ENCODE measurements at regions not wholly inside any gene's neighbourhood (a gene's known extent, or its start where the extent isn't known, plus 50 kb on each side); places are given as distances from the start of the nearest gene placed in this dataset.
A peak's percentile ranks its signal among the peaks of the same experiment; 100 is the strongest.

DNA sequence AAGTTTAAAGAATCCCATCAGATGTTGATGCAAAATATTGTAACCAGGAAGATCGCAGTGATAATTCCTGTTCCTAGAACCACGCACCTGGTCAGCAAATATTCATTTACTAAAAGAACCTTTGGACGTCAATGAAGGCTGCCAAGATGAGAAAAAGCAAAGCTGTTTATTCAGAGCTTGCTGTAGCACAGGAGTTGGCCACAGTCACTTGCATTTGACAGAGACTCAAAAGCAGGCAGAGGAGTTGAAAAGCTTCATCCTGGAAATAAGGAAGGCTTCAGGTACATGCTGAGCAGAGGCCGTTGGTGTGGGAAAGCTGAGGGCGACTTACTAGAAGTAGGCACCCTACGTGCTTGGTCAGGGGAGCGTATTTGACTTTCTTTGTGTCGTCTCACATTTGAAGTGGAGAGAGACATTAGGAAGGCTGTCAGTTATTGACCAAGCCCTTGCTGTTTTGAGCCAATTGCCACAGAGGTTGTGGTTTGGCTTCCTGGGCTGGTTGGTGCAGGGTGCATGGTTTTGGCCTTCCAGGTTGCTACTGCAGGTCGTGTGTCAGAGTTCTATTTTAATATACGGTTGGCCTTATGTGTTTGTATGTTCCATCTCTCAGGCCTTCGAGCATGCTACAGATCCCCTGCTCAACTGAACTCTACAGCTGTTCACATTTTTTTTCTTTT, 289.6 kb downstream of the METTL4 start:
- no peak for DNase-seq

DNA sequence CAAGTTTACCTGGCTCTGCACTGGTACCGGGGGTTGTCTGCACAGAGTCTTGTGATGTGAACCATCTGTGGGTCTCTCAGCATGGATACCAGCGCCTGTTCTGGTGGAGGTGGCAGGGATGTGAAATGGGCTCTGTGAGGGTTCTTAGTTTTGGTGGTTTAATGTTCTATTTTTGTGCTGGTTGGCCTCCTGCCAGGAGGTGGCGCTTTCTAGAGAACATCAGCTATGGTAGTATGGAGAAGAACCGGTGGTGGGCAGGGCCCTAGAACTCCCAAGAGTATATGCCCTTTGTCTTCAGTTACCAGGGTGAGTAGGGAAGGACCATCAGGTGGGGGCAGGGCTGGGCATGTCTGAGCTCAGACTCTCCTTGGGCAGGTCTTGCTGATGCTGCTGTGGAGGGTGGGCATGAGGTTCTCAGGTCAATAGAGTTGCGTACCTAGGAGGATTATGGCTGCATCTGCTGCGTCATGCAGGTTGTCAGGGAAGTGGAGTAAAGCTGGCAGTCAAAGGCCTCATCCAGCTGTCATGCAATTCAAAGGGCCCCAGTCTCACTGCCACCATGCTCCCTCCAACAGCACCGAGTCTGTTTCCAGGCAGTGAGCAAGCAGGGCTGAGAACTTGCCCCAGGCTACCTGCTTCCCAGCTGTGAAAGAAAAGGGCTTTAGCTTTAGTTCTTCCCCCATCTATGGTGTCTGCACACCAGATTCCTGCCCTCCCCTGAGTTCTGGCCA, 278.0 kb downstream of the METTL4 start:
- no peak for DNase-seq

- DNase-seq = no peak
These were observed 270.0 kb downstream of the METTL4 start for GRCh38 chr18:2301316-2301715.

DNA sequence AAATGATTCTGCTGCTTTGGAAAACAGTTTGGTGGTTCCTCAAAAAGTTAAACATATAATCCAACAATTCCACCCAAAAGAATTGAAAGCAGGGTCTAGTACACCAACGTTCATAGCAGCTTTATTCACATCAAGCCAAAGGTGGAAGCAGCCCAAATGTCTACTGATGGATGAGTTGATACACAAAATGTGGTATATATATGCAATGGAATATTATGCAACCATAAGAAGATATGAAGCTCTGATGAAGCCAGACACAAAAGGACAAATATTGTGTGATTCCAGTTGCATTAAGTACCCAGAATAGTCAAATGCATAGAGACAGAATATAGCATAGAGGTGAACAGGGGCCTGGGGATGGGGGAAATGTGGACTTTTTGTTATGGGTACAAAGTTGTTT, 269.3 kb downstream of the METTL4 start:
- no peak for DNase-seq

DNA sequence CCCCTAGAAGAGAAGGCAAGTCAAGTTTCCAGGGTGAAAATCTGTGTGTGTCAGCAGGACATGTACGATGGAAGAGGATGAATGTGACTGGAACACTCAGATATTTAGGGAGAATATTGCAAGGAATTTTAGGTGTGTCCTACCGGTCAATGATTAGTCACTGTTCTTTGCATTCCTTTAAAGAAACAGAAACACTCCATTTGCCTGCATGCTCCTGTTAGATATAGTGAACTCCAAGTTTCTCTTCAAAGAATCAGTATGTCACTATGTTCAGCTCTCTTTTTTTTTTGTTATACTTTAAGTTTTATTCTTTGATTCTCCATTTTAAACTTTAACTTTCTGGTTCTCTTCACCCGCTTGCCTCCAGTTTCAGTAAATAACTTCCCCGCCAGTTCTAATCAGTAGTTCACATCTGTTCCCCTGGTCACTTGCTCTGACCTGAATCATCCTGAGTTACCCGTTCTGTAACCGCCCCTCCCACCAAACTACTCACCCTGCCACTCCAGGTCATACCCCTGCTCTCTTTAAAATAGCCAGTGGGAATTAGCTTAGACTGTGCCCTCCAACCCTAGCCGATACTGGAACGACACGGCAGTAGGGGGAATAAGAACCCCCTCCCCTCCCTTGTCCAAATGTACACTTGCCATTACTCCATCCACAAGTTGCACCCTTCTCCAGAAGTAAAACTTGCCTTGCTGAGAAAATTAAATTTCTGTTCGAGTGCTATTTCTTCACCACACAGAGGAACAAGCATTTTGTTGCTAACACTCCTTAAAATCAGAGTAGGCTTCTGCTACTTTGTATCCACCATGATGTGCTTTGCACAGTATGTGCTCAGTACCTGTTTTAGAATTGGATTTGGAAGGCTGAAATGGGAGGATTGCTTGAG, 268.4 kb downstream of the METTL4 start:
- peak; percentile 78 for DNase-seq

DNA sequence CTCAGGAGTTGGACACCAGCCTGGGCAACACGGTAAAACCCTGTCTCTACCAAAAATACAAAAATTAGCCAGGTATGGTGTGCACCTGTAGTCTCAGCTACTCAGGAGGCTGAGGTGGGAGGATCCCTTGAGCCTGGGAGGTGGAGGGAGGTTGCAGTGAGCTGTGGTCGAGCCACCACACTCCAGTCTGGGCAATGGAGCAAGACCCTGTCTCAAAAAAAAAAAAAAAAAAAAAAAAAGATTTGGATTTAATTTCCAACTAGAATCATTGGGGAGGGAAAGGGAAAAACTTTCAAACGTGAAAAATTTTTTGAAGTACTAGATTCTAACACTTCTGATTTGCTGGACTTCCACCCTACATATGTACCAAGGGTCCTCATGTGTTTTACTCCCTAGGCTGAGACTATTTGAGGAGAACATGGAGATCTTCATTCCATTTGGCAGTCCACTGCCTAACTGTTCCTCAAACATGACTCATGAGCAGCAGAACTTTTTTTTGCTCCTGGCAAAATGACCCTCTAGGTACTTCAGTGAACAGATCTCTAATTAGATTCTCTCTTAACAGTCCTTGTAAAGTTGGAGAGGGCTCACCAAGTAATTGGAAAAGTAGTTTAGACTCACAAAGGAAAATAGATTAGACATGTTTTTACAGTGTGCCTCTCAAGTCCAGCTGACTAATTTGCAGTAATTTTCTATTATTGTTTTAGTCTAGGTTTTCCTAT, 267.6 kb downstream of the METTL4 start:
- DNase-seq = peak; percentile 56

- peak; percentile 82 for DNase-seq
These were observed 266.7 kb downstream of the METTL4 start for GRCh38 chr18:2304378-2305175.

DNA sequence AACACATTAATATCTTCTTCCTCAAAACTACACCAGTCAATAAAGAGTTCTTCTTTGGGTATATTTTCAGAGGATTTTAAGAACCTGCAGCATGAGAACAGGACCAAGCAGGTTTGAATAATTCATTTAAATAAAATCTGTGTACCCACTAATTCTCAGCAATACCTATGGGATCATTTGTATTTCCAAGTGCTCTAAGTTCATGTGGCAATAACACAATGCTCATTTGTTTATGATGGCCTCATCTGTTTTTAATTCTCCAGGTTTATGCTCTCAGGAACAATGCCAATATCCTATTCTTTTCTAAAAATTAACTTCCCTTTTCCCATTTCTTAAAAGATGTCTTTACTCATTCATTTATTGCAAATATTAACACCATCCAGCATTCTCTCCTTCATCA, 264.7 kb downstream of the METTL4 start:
- DNase-seq = no peak

- DNase-seq = no peak
These were observed 260.4 kb downstream of the METTL4 start for GRCh38 chr18:2310886-2311285.

GRCh38 chr18:2312440-2312839, 258.9 kb downstream of the METTL4 start:
- DNase-seq = no peak

- no peak for DNase-seq
These were observed 258.0 kb downstream of the METTL4 start for GRCh38 chr18:2313332-2313731.

DNA sequence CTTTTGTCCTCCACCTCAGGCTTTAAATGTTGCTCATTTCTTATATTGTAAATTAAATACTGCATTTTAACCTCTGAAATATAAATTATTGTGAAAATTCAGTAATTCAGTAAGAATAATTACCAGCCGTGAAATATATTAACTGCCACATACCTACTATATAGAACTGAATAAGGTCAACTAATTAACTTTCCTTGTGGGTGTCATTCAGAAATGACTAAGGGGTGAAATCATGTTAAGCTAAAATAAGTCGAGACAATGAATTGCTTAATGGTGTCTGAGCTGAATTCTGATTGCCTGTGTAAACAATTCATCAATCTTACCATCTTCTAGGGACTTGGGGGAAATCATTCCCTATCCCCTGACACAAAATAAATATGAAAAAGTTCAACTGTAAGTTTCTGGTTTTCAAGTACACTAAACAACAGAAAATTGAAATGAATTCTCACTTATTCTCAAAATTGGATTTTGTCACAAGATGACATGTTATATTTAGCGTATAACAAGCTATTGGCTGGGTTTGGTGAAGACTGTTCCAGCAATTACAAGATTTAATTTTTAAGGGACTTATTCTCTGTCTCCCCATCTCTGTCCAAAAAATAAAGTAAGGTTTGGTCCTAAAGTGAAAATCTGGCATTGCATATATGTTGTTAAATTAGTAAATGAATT, 255.1 kb downstream of the METTL4 start:
- DNase-seq = no peak

GRCh38 chr18:2316751-2317696, 254.3 kb downstream of the METTL4 start:
- no peak for DNase-seq

DNA sequence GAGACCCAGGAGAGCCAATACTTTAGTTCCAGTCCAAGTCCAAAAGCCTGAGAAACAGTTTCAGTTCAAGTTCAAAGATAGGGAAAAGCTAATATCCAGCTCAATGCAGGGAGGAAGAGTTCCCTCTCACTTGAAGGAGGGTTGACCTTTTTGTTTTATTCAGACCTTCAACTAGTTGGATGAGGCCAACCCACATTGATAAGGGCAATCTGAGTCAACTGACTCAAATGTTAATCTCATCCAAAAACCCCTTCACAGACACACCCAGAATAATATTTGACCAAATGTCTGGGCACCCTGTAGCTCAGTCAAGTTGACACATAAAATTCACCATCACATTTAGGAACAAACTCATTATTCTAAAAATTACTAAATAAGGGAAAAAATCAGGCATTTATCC, 246.8 kb downstream of the METTL4 start:
- DNase-seq = peak; percentile 15

- peak; percentile 92 for DNase-seq
These were observed 245.9 kb downstream of the METTL4 start for GRCh38 chr18:2325308-2325849.

DNA sequence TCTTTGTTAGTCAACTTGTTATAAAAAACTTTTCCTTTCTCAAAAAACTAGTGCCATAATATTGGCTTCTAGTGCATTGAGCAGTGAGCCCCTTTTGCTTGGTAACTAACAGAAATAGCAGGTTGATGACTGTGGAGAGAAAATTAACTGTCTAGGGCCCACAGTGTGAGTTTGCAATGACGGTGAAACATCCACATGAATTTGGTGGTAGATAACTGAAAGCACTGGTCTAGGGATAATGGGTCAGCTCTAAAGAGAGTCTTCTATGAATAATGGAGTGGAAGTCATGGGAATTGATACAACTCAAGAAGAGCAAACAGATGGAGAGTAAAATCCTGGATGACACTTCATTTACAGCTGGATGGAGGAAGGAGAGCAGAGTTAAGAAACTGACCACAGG, 245.4 kb downstream of the METTL4 start:
- DNase-seq = no peak

DNA sequence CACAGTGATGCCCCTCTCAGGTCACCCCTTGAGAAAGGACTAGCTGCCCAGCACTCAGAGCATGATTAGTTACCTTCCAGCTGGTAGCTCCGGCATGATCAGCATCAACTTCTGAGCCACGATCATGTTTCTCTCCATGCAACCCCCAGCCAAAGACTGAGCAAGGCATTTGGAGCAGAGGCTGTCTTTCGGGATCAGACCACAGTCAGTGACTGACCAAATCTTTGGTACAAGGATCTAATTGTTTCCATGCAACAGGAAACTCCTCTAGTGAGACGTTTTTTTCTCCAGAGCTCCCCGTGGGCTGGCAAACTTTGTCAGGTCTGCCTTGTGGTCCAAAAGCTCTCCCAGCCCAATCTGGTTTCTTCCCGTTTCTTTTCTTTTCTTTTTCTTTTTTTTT, 244.3 kb downstream of the METTL4 start:
- no peak for DNase-seq

- DNase-seq = no peak
These were observed 240.5 kb downstream of the METTL4 start for GRCh38 chr18:2330764-2331163.

- no peak for DNase-seq
These were observed 239.8 kb downstream of the METTL4 start for GRCh38 chr18:2331491-2331890.
